ENCODE measurements at regions not wholly inside any gene's neighbourhood (a gene's known extent, or its start where the extent isn't known, plus 50 kb on each side); places are given as distances from the start of the nearest gene placed in this dataset.

DNA sequence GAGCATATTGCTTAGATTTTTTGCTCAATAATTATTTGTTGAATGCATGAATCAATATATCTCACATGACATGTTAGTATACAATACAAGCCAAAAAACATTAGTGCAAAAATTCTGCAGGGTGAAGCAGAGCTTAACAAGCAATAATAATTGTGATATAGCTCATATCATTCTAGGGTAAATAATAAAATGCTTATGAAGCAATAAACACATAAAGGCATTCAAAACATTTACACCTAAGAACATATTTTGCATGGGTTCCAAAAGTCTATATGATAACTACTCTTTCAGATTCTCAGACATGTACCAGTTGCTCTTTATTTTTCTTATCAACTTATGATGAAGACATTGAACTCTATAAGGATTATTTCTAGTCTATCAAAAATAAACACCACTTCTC lies 886.2 kb downstream of the TRHDE start:
- TF ChIP-seq, protein P1, sequence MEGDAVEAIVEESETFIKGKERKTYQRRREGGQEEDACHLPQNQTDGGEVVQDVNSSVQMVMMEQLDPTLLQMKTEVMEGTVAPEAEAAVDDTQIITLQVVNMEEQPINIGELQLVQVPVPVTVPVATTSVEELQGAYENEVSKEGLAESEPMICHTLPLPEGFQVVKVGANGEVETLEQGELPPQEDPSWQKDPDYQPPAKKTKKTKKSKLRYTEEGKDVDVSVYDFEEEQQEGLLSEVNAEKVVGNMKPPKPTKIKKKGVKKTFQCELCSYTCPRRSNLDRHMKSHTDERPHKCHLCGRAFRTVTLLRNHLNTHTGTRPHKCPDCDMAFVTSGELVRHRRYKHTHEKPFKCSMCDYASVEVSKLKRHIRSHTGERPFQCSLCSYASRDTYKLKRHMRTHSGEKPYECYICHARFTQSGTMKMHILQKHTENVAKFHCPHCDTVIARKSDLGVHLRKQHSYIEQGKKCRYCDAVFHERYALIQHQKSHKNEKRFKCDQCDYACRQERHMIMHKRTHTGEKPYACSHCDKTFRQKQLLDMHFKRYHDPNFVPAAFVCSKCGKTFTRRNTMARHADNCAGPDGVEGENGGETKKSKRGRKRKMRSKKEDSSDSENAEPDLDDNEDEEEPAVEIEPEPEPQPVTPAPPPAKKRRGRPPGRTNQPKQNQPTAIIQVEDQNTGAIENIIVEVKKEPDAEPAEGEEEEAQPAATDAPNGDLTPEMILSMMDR (IDR thresholded peaks at IDR 0.05; ENCODE audit: low read length) = no peak
- no peak for TF ChIP-seq EZH2phosphoT487 (IDR thresholded peaks at IDR 0.05; ENCODE audit: low read length)

Measured in MM.1S (cell line).